Transverse colon (tissue), 4 donors: ENCODE measurements at regions not wholly inside any gene's neighbourhood (a gene's known extent, or its start where the extent isn't known, plus 50 kb on each side); places are given as distances from the start of the nearest gene placed in this dataset.

ENCODE experiments used
- DNase-seq: peaks from one replicate; pipeline ENCODE4 v3.0.0-alpha.2; 2019
- H3K27ac ChIP-seq, 4 donors: fragments of 200-600 bp; sonication (generic); 2 replicates each; pipeline ENCODE4 v1.5.1; 2016 to 2018; ENCODE audit warnings: inconsistent platforms in 4 of 4
- H3K27me3 ChIP-seq: fragments of 200-600 bp; sonication (generic); 2 replicates; pipeline ENCODE4 v1.5.1; 2017; ENCODE audit warnings: inconsistent platforms
- H3K36me3 ChIP-seq, 4 donors: fragments of 200-600 bp; sonication (generic); 2 replicates each; pipeline ENCODE4 v1.5.1; 2017 to 2019; ENCODE audit warnings: inconsistent platforms in 4 of 4
- H3K4me1 ChIP-seq, 4 donors: fragments of 200-600 bp; sonication (generic); 2 replicates each; pipeline ENCODE4 v1.5.1; 2017 to 2020; ENCODE audit warnings: inconsistent platforms in 4 of 4
- H3K4me3 ChIP-seq, 4 donors: fragments of 200-600 bp; sonication (generic); 1 replicate in 1 of 4; 2 replicates in 3 of 4; pipeline versions ENCODE4 v1.5.1 to v1.6.1; 2017 to 2019; ENCODE audit warnings: inconsistent platforms in 4 of 4
- H3K9me3 ChIP-seq, 2 donors: fragments of 200-600 bp; sonication (generic); 2 replicates each; pipeline ENCODE4 v1.5.1; 2017 to 2019; ENCODE audit warnings: inconsistent platforms in 2 of 2
- EP300 ChIP-seq: sonication (generic); formaldehyde crosslinking; IDR thresholded peaks from one replicate; pipeline ENCODE4 v1.6.1; 2017; ENCODE audit warnings: antibody characterized with exemption, low read depth
- POLR2A ChIP-seq: fragments of 450-650 bp; IDR thresholded peaks from one replicate; pipeline ENCODE4 v1.6.1; 2016; ENCODE audit warnings: antibody characterized with exemption, mild to moderate bottlenecking, moderate library complexity
- POLR2AphosphoS5 ChIP-seq, 3 donors: sonication (generic); formaldehyde crosslinking; IDR thresholded peaks; one replicate each; pipeline ENCODE4 v1.6.1; 2016; ENCODE audit warnings: antibody characterized with exemption in 3 of 3
- WGBS, 2 donors: methylation state at CpG; one replicate each; pipeline ENCODE4 v1.1.5; 2018; ENCODE audit warnings: low coverage in 1 of 2; 5-methylcytosine and 5-hydroxymethylcytosine counted together
- in situ Hi-C, 4 donors: fragments of 200-750 bp; cut with MboI; loops; one replicate each; pipeline versions ENCODE4 v1.15.0 to v1.15.1; 2017; ENCODE audit warnings: low sequenced_read_pairs in 3 of 4, low pct_ligation_motif_present in 1 of 4, low pct_unique_long_range_greater_than_20kb in 1 of 4
- intact Hi-C: fragments of 100-400 bp; cut with DNase I; formaldehyde crosslinking; loops from one replicate; pipeline ENCODE4 v1.15.1; 2023; ENCODE audit warnings: low total_unique reads
- TF ChIP-seq, protein P1 (sequence below), 5 experiments: fragments of 200-600 bp in 3 of 5; fragments of 450-650 bp in 2 of 5; sonication (generic) in 3 of 5; IDR thresholded peaks; 1 replicate in 2 of 5; 2 replicates in 3 of 5; pipeline ENCODE4 v1.5.1; 2016 to 2017; ENCODE audit warnings: antibody characterized with exemption in 5 of 5, inconsistent platforms in 3 of 5, mild to moderate bottlenecking in 2 of 5, moderate library complexity in 1 of 5

DNA sequence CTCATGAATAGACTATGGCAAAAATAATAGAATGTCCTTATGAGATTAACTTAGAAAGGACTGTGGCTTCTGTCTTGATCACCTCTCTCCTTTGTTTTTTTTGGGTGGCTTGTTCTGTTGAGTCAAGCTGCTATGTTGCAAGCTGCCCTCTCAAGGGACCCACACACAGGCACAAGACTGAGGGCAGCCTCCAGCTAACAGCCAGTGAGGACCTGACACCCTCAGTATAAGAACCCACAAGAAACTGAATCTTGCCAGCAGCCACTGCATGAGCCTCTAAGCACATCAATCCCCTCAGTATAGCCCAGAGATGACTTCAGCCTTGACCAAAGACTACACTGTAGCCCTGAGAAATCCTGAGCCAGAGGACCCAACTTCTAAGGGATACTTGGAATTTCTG is 361.1 kb downstream of the MCTP2 start:
- Histone ChIP-seq H3K9me3 (no peaks in the 10 kb centered on the region), H3K4me3 (no peak overlapping the region), H3K27me3 (no peaks in the 10 kb centered on the region), H3K36me3 (no peaks in the 10 kb centered on the region), H3K4me1 (no peaks in the 10 kb centered on the region), H3K27ac (no peak overlapping the region)
- TF ChIP-seq POLR2A (no peak), EP300 (no peak), POLR2AphosphoS5 (IDR thresholded peaks at IDR 0.05) (no peak)
- TF ChIP-seq, protein P1, sequence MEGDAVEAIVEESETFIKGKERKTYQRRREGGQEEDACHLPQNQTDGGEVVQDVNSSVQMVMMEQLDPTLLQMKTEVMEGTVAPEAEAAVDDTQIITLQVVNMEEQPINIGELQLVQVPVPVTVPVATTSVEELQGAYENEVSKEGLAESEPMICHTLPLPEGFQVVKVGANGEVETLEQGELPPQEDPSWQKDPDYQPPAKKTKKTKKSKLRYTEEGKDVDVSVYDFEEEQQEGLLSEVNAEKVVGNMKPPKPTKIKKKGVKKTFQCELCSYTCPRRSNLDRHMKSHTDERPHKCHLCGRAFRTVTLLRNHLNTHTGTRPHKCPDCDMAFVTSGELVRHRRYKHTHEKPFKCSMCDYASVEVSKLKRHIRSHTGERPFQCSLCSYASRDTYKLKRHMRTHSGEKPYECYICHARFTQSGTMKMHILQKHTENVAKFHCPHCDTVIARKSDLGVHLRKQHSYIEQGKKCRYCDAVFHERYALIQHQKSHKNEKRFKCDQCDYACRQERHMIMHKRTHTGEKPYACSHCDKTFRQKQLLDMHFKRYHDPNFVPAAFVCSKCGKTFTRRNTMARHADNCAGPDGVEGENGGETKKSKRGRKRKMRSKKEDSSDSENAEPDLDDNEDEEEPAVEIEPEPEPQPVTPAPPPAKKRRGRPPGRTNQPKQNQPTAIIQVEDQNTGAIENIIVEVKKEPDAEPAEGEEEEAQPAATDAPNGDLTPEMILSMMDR (IDR thresholded peaks at IDR 0.05), result no peak
- no peak for DNase-seq
- intact Hi-C loops, result no loop called here
- in situ Hi-C loops, result no loop called here

DNA sequence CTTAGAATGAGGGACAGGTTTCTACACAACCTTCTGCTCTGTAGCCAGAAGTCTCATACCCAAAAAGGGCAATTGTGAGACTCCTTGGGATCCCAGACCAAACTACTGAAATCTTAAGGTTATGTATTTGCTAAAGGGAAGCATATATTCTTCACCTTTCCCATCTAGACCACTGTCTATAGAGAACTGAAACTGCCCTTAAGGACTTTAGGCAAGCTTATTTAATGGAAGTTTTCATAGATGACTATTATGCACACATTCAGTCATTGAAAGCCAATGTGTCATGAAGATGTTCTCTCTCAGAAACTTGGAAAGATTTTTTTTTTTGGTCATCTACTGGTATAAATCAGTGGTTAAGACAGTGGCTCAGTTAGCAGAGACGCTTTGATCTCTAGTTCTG is 365.3 kb downstream of the MCTP2 start:
- H3K27me3 ChIP-seq, result no peaks in the 10 kb centered on the region
- TF ChIP-seq EP300 (no peak), POLR2A (no peak), POLR2AphosphoS5 (IDR thresholded peaks at IDR 0.05) (no peak)
- TF ChIP-seq, protein P1 (IDR thresholded peaks at IDR 0.05), result no peak
- intact Hi-C loops, result no loop called here

DNA sequence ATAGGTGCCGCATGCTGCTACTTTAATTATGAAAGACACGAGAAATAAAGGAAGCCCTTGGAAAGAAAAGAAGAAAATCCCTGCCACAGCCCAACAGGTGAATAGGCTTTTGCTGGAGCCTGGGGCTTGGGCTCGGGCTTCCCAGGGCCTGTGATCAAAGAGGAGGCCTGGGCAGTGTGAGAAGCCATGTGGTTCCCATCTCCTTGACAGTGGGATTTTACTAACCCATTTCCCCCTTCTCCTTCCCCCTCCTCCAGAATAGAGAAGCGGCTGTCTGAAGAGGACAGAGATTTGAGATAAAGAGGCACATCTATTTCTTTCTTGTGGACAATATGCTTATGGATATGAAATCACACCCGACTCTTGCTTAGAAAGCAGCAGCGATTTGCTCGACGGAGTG is 369.1 kb downstream of the MCTP2 start:
- Histone ChIP-seq H3K4me1 (no peaks in the 10 kb centered on the region), H3K27me3 (no peaks in the 10 kb centered on the region), H3K4me3 (no peak overlapping the region), H3K27ac (no peak overlapping the region), H3K36me3 (no peaks in the 10 kb centered on the region), H3K9me3 (no peaks in the 10 kb centered on the region)
- TF ChIP-seq POLR2A (no peak), EP300 (no peak), POLR2AphosphoS5 (IDR thresholded peaks at IDR 0.05) (no peak)
- TF ChIP-seq, protein P1 (IDR thresholded peaks at IDR 0.05), result no peak
- WGBS, 2 donors, result 75 to 81% methylated on average over 6 to 8 of the region's 8 CpGs
- no peak for DNase-seq
- in situ Hi-C loops (no loop called here), intact Hi-C loops (no loop called here)

More for the DNA sequence above, 365.3 kb downstream of the MCTP2 start:
- no peaks in the 10 kb centered on the region for H3K9me3 ChIP-seq
- 79 to 100% methylated on average over 1 of the region's 1 CpG for WGBS, 2 donors
- H3K4me1 ChIP-seq, result no peaks in the 10 kb centered on the region
- no peak for DNase-seq
- H3K4me3 ChIP-seq, result no peak overlapping the region
- in situ Hi-C loops, result no loop called here
- no peak overlapping the region for H3K27ac ChIP-seq
- no peaks in the 10 kb centered on the region for H3K36me3 ChIP-seq

DNA sequence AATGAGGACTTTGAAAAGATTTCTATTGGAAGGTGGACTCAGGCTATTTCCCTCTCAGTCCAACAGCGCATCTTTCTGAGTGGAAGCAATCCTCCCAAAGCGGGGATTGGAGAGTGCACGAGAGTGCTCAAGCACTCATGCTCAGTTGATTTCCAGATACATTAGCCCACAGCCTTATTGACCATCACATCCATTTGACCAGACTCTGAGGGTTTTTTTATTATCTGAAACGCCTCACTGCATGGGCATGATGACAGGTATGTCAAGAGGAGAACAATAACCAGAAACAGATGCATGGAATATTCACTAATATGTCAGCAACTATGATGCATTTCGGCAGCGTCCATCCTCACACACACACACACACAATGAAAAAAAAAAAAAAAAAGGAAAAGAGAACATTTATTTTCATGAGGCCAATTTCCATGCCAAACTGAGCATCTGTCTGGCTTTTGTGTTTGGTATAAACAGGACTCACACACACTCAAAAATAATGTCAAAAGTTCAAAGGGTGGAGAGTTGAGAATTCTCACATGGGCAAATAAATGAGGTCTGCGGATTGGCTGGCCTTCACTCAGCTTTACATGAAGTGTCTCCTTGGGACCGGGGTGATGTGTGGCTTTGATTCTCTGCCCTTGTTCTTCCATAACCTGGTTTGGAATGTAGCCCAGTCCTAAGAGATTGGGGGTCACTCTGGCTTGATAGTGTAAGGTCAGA is 371.6 kb downstream of the MCTP2 start:
- no peaks in the 10 kb centered on the region for H3K36me3 ChIP-seq
- in situ Hi-C loops (no loop called here), intact Hi-C loops (no loop called here)
- H3K9me3 ChIP-seq, result no peaks in the 10 kb centered on the region
- no peak overlapping the region for H3K27ac ChIP-seq
- no peaks in the 10 kb centered on the region for H3K27me3 ChIP-seq
- WGBS, 2 donors, result 52 to 73% methylated on average over 5 to 8 of the region's 8 CpGs
- H3K4me3 ChIP-seq, result no peak overlapping the region
- TF ChIP-seq POLR2AphosphoS5 (IDR thresholded peaks at IDR 0.05) (no peak), POLR2A (no peak), EP300 (no peak)
- TF ChIP-seq, protein P1 (IDR thresholded peaks at IDR 0.05), result no peak
- DNase-seq, result no peak
- H3K4me1 ChIP-seq, result peaks cover 0 to 3% (median 0%) of the 10 kb centered on the region in 4 donors
